ENCODE measurements at regions not wholly inside any gene's neighbourhood (a gene's known extent, or its start where the extent isn't known, plus 50 kb on each side); places are given as distances from the start of the nearest gene placed in this dataset.

DNA sequence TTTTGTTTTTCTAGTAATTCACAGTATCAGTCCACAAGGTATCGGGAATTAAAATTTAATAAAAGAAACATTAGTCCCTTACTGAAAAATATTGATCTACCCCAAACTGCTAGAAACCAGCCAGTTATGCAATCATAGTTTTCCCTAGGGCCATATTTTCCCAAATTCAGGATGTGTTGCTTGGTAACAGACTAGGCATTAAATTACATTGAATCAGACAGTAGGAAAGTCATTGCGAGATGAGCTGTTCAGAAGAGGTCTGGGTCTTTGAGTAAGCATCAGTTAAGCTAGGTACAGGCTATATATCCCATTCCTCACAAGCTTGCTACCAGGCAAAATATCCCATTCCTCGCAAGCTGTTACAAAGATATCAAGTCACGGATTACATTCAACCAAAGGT is 123.0 kb upstream of the CCDC150 start:
- no peak for TF ChIP-seq EZH2 (IDR thresholded peaks at IDR 0.05; ENCODE audit: insufficient read depth, poor library complexity, severe bottlenecking)
- no peak for TF ChIP-seq EZH2phosphoT487 (IDR thresholded peaks at IDR 0.05; ENCODE audit: insufficient read depth, low read depth)

All from GM23248 (cell line).